Activated CD4-positive, alpha-beta T cell treated with anti-CD3 and anti-CD28 coated beads, Interleukin-2, Interleukin-6, amounts not matched to agents 100 ng/mL and 50 ng/mL, durations not matched to agents 16 hours and 8 hours (primary cell): ENCODE measurements at regions not wholly inside any gene's neighbourhood (a gene's known extent, or its start where the extent isn't known, plus 50 kb on each side); places are given as distances from the start of the nearest gene placed in this dataset.
A peak's percentile ranks its signal among the peaks of the same experiment; 100 is the strongest.

Source experiments
- DNase-seq: peaks from one replicate; pipeline ENCODE4 v3.0.0-alpha.2; 2020

GRCh38 chr1:75984781-75985180, 52.6 kb upstream of the ASB17 start:
- DNase-seq = no peak

- peak; percentile 5 for DNase-seq
These were observed 53.6 kb upstream of the ASB17 start for GRCh38 chr1:75985827-75986226.

GRCh38 chr1:75986478-75986877, 54.3 kb upstream of the ASB17 start:
- DNase-seq = no peak

DNA sequence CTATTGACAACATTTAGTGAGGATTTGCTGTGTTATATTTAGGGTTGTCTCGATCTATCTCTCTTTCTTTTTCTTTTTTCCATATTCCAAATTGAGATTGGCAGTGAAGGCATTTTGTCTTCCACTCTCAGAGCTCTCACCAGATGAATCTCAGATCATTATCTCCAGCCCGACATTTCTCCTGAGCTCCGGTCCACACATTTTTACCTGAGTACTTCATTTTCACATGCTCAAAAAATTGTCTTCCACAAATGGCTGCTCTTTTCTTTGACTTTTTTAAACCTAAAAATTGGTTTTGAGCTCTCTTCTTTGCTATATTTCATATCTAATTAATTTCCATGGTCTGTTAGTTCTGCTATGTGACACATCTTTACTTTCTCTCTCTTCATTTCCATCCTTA, 56.9 kb upstream of the ASB17 start:
- no peak for DNase-seq

GRCh38 chr1:75990686-75991085, 58.5 kb upstream of the ASB17 start:
- no peak for DNase-seq

DNA sequence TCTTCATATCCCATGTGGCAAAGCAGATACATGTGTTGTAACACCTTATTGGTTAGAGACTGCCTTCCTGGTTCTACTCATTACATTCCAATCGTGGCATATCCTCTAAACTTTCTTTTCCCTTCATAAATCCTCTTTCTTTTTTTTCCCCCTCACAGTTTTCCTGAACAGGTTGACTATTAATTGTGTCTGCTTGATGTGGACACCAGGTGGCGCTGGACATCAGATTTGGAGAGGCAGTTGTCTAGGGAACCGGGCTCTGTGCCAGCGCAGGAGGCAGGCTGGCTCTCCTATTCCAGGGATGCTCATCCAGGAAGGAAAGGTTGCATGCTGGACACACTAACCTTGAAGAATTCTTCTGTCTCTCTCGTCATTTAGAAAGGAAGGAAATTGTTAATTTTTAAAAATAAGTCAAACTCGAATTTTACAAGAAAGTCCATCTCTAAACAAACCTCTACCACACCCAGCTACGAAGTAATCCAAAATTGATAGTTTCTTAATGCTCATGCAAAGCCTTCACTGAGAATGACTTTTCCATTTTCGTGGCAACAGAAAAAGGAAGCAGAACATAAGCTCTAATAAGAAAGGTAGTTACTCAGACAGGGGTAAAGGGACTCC, 59.4 kb upstream of the ASB17 start:
- DNase-seq = peak; percentile 74

DNA sequence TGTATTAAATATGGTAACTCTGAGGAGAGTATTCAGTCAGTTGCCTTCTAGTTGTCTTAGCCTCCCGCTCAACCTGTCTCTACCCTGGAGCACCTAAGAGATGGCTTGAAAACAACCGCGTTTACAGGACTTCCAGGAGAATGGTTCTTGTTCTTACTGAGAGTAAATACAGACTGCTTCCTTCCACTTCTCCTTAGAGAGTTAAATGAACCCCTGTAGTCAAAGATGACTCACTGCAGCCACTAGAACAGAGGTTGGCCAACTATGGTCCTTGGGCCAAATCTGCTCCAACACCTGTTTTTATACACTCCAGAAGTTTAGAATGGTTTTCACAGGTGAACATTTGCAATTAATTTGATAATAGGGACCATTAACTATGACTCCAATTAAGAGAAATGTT, 60.1 kb upstream of the ASB17 start:
- DNase-seq = no peak

DNA sequence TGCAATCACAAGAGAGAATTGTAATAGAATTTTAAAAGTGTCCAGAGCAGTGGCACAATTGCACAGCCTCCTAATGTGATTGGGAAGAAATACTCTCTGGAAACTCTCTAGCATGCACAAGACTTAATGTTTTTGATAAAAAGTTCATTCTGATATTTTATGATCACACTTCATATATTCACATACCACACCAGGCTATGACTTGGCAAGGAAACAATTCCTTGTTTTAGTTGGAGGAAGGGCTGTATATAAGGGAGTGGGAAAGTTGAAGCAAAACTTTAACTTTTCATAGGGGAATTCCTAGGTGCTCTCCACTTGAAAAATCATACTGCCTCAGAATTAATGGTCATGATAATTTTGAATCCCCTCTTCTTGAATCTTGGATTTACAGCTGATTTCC, 61.5 kb upstream of the ASB17 start:
- no peak for DNase-seq

DNA sequence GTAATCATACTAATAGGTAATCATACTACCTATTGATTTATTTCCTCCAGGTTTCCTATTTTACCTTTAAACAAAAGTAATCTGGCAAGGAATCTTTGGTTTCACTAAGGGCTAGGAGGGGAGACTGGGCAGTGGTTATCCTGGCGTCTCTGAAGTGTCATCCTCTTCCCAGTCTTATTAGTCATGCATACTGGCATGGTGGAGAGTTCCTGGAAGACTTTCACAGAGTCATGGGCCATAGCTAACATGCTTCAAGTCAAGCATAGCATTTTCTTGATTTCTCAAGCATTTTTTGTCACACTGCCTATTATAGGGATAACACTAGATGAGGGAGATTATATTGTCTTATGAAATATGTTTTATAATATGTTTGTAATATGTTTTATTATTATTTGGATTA, 64.0 kb upstream of the ASB17 start:
- DNase-seq = no peak

DNA sequence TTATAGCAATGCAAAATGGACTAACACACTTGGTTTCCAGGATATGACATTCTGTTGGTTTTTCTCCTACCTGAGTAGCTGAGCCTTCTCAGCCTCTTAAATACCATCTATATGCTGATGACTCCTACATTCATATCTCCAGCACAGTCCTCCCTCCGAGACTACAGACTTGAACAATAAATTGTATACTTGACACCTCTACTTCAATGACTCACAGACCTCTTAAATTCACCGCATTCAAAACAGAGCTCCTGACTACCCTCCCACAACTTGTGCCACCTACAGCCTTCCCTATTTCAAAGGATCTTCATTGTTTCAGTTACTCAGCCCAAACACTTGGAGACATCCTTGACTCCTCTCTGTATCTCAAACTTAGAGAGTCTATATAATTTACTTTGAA, 66.8 kb upstream of the ASB17 start:
- DNase-seq = no peak

- no peak for DNase-seq
These were observed 70.6 kb upstream of the ST6GALNAC3 start for GRCh38 chr1:76003946-76004345.

GRCh38 chr1:76005765-76006164, 68.8 kb upstream of the ST6GALNAC3 start:
- DNase-seq = no peak

- DNase-seq = no peak
These were observed 68.3 kb upstream of the ST6GALNAC3 start for GRCh38 chr1:76006234-76006633.

GRCh38 chr1:76010802-76011201, 63.7 kb upstream of the ST6GALNAC3 start:
- DNase-seq = no peak

DNA sequence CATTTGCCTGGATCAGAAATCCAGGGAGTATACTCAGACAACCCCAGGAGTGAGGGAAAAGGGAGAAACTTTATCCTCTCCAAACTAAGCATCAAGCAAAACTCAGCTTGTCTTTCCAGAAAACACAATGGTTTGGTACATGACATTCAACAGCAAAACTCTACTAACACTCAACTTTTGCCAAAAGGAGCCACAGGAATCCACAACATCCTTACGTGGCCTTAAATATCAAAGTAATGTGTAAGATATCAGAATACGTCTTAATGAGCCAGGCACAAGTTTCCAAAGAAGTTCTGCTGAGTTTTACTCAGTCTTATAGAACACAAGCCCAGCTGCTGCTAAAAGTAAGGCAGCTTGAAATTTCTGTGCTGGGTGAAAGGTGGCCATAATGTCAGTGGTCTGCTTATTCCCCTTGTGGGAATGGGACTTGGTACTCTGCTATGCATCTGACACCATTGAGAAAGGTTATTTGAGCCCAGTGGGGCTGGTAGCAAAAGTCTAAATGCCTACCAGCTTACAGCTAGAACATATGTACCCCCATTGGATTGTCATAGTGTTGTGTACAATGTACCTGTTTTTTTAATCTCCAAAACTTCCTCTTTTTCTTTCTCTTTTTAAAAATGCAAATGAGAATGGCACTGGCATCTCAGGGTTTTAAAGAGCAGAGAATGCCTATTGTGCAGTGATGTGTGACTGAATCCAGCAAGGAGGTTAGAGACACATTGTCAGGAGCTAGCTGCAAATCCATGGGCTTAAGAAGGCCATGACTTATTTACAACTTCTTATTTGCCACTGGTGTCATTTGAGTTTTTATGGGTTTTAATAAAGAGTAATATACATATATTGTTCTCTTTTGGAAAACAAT, 62.0 kb upstream of the ST6GALNAC3 start:
- DNase-seq = no peak

DNA sequence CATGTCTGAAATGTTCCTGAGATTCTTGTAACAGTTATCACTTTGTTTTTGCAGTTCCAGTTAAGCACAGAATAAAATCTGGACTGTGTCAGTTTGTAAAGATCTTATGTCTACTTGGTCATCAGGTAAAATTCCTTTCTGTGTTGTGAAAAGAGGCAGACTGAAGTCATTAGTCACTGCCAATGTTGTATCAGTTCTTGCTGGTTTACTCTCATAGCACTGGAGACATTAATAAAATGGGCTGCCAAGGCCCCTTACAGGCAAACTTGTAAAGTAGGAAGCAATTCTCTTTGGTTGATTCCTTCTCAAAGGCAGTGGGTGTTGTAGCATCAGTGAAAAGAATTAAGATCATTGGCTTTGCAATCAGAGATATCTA, 61.4 kb upstream of the ST6GALNAC3 start:
- no peak for DNase-seq

- DNase-seq = no peak
These were observed 59.0 kb upstream of the ST6GALNAC3 start for GRCh38 chr1:76015478-76016103.

GRCh38 chr1:76018045-76018444, 56.5 kb upstream of the ST6GALNAC3 start:
- no peak for DNase-seq

GRCh38 chr1:76021846-76022245, 52.7 kb upstream of the ST6GALNAC3 start:
- no peak for DNase-seq

DNA sequence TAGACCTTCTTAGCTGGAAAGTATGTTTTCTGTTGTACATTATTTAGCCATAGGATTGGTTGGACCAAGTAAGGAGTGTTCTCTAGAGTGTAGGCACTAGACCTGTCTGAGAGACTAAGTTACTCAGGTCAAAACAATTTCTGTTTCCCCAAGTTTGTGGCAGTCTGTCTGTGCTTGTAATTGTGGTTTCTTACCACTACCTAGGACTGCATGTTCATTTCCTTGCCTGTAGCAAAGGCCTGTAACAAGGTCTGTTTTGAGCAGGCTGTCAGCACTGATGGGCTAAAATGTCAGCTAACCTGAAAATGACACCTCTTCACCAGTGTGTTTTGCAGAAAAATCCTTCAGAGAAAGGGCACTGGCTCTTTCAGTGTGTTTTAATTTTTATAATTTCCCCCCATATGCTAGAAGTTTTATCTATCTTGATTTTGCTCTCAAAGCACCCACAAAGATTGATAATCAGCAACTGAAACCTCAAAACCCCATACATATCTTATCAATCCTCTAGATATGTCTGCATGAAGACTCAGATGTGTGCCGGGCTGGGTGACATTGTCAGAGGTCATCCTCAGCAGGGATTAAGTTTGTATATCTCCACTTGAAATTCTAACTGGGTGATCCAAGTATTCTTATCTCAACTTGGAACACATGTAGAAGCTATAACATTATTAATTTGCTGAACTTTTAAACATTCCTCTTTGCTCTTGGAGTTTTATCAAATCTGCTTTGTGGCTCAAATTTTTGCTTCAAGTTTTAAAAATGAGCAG, 50.7 kb upstream of the ST6GALNAC3 start:
- peak; percentile 18 for DNase-seq
